K562 (cell line): ENCODE measurements at regions not wholly inside any gene's neighbourhood (a gene's known extent, or its start where the extent isn't known, plus 50 kb on each side); places are given as distances from the start of the nearest gene placed in this dataset.

Source experiments
- CXXC5 ChIP-seq: fragments of 250-450 bp; sonication (Bioruptor Pico); IDR thresholded peaks from 2 replicates; pipeline ENCODE4 v1.8.0; 2022; ENCODE audit warnings: inconsistent platforms, mild to moderate bottlenecking, moderate library complexity
- HMBOX1 ChIP-seq: sonication (generic); IDR thresholded peaks from 2 replicates; pipeline ENCODE4 v1.6.1; 2016
- ZBTB17 ChIP-seq: fragments of 450-650 bp; formaldehyde crosslinking; IDR thresholded peaks from 2 replicates; pipeline ENCODE4 v1.4.0; 2020; ENCODE audit warnings: mild to moderate bottlenecking
- ZNF561 ChIP-seq: fragments of 450-650 bp; formaldehyde crosslinking; conservative IDR thresholded peaks from 2 replicates; pipeline ENCODE4 v1.4.0; 2020; ENCODE audit warnings: mild to moderate bottlenecking, moderate library complexity
- ZNF77 ChIP-seq: fragments of 250-450 bp; sonication (Bioruptor Pico); IDR thresholded peaks from 2 replicates; pipeline ENCODE4 v1.5.0; 2020
- TF ChIP-seq, protein P1 (sequence below): sonication (generic); formaldehyde crosslinking; IDR thresholded peaks from 2 replicates; pipeline ENCODE4 v1.8.0; 2023; ENCODE audit warnings: missing genetic modification reagents, mild to moderate bottlenecking, borderline replicate concordance
- TF ChIP-seq, protein P2 (sequence below): IDR thresholded peaks from 3 replicates; pipeline ENCODE4 v1.6.1; 2011; ENCODE audit warnings: borderline replicate concordance, mild to moderate bottlenecking, moderate library complexity; ENCODE audit not compliant: insufficient read length; ENCODE audit errors: extremely low read depth

- TF ChIP-seq, protein P1, sequence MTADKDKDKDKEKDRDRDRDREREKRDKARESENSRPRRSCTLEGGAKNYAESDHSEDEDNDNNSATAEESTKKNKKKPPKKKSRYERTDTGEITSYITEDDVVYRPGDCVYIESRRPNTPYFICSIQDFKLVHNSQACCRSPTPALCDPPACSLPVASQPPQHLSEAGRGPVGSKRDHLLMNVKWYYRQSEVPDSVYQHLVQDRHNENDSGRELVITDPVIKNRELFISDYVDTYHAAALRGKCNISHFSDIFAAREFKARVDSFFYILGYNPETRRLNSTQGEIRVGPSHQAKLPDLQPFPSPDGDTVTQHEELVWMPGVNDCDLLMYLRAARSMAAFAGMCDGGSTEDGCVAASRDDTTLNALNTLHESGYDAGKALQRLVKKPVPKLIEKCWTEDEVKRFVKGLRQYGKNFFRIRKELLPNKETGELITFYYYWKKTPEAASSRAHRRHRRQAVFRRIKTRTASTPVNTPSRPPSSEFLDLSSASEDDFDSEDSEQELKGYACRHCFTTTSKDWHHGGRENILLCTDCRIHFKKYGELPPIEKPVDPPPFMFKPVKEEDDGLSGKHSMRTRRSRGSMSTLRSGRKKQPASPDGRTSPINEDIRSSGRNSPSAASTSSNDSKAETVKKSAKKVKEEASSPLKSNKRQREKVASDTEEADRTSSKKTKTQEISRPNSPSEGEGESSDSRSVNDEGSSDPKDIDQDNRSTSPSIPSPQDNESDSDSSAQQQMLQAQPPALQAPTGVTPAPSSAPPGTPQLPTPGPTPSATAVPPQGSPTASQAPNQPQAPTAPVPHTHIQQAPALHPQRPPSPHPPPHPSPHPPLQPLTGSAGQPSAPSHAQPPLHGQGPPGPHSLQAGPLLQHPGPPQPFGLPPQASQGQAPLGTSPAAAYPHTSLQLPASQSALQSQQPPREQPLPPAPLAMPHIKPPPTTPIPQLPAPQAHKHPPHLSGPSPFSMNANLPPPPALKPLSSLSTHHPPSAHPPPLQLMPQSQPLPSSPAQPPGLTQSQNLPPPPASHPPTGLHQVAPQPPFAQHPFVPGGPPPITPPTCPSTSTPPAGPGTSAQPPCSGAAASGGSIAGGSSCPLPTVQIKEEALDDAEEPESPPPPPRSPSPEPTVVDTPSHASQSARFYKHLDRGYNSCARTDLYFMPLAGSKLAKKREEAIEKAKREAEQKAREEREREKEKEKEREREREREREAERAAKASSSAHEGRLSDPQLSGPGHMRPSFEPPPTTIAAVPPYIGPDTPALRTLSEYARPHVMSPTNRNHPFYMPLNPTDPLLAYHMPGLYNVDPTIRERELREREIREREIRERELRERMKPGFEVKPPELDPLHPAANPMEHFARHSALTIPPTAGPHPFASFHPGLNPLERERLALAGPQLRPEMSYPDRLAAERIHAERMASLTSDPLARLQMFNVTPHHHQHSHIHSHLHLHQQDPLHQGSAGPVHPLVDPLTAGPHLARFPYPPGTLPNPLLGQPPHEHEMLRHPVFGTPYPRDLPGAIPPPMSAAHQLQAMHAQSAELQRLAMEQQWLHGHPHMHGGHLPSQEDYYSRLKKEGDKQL (CRISPR knock-in tag), result no peak
- TF ChIP-seq CXXC5 (CRISPR knock-in tag) (no peak), ZNF77 (CRISPR knock-in tag) (no peak), ZBTB17 (CRISPR knock-in tag) (no peak), ZNF561 (no peak), HMBOX1 (no peak)
- TF ChIP-seq, protein P2, sequence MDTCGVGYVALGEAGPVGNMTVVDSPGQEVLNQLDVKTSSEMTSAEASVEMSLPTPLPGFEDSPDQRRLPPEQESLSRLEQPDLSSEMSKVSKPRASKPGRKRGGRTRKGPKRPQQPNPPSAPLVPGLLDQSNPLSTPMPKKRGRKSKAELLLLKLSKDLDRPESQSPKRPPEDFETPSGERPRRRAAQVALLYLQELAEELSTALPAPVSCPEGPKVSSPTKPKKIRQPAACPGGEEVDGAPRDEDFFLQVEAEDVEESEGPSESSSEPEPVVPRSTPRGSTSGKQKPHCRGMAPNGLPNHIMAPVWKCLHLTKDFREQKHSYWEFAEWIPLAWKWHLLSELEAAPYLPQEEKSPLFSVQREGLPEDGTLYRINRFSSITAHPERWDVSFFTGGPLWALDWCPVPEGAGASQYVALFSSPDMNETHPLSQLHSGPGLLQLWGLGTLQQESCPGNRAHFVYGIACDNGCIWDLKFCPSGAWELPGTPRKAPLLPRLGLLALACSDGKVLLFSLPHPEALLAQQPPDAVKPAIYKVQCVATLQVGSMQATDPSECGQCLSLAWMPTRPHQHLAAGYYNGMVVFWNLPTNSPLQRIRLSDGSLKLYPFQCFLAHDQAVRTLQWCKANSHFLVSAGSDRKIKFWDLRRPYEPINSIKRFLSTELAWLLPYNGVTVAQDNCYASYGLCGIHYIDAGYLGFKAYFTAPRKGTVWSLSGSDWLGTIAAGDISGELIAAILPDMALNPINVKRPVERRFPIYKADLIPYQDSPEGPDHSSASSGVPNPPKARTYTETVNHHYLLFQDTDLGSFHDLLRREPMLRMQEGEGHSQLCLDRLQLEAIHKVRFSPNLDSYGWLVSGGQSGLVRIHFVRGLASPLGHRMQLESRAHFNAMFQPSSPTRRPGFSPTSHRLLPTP, result no peak
Measured at GRCh38 chr1:166507347-166507746, 331.9 kb upstream of the POGK start (continued).
